COR-L47 (cell line): ENCODE measurements at regions not wholly inside any gene's neighbourhood (a gene's known extent, or its start where the extent isn't known, plus 50 kb on each side); places are given as distances from the start of the nearest gene placed in this dataset.

Experiments used
- DNase-seq: peaks from one replicate; lab custom pipeline; 2025; lab: John Stamatoyannopoulos, UW

DNA sequence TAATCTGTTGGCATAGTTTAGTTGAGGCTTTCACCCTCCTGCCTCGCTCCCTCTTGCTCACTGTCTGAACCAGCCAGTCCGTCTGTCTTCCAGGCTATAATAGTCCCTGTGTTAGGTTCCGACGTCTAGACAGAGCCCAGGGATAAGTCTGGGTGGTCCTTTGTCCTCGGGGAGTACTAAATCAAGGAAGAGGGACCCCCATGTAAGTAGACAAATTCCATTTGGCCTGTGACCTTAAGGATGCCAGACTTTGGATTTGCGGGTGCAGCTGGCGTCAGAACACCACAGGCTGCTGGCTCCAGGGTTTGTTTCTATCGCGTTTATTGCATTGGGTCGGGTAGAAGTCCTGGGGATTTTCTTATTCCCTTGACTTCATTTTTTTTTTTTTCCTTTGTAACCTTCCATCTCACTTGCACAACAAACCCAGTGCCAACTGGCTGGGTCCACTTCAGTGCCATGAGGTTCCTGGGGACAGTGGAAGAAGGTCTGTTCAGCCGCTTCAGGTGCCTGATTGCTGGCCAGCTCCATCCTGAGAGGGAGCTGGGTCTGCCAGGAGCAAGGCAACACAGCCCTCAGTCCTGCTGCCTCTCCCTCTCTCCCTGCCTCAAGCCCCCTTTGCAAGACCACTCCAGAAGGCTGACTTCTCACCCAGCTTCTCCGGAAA is 95.4 kb upstream of the KLHL25 start:
- no peak for DNase-seq

DNA sequence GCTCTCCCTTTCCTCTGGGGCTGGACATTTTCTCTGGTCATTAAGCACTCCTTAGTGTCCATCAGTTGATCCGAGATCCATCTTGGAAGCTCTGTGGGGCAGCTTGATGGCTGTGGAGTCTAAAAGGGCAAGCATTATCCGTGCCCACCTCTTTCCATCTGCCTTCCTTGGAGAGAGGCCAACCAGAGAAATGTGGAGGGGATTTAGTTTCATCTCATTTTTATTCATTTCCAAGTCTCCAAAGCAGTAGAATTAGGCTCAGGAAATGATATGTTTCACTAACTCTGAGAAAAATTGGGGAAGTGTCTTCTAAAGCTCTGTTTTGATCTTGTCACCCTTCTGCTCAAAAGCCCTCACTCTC is 95.9 kb upstream of the KLHL25 start:
- DNase-seq = no peak

DNA sequence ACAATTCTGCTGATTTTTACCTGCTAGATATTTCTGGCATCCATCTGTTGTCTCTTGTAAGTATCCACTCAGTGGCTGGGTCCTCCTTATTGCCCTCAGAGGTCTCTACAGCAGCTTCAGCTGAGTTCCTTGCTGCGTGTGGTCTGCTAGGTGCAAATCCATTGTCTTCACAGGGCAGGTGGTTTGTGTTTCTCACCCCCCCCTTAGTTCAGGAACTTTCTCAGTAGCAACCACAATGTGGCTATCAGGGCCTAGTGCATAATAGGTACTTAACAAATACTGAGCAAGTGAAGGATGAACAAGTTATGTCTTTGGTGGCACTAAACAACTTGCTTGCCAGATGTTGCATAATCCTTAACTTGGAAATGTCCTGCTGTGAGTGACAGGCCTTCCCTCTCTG is 96.7 kb upstream of the KLHL25 start:
- no peak for DNase-seq

DNA sequence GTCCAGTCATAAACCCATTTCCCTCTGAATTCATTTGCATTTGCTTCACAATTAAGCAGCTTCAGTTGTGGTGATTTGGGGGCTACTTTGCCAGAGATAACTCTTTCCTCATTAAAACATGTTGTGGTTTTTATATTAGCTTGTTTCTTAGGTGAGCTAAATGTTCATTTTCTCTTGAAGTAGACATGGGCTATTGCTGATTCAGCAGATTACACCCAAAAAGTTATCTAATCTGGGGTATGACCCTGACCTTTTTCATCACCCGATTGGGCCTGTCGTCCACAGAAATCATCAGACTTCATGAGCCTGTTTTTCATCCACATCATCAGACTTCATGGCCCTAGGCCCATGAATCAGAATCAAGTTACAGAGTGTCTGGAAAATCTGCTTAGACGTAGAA is 97.5 kb upstream of the KLHL25 start:
- DNase-seq = no peak

- no peak for DNase-seq
Observed at GRCh38 chr15:85897207-85897894, 102.6 kb upstream of the KLHL25 start.

- DNase-seq = no peak
Observed at GRCh38 chr15:85897895-85898717, 103.4 kb upstream of the KLHL25 start.

GRCh38 chr15:85899927-85900326 is 105.2 kb upstream of the KLHL25 start:
- no peak for DNase-seq

DNA sequence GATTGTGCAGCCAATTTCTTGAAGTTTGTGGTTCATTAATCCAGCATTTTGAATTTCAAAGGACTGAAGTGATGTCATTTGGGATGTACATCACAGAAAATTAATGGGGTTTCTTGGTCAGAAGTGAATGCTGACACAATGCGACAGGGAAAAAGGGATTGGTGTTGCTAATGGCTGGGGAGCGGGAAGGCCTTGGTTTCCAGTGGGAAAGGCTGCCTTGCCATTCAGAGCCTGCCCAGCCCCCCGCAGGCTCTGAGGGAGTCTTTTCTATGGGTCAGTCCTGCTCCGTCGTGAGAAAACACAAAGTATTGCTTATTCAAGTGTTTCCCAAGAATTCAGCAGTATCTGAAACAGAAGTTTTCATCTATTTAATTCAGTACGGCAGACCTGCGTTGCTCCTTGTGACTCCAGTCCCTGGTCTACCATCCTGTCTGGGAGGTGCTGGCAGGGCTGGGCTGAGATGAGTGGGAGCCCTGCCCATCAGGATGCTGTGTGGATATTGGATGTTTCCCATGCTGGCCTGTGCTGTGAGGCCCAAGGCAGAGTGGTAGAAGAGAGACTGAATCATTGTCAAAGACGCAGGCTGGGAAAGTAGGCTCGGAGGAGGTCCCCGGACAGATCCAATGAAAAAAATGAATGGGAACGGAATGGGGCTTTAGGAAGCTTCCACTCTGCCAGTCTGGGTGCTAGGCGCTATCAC is 111.2 kb upstream of the KLHL25 start:
- DNase-seq = no peak

DNA sequence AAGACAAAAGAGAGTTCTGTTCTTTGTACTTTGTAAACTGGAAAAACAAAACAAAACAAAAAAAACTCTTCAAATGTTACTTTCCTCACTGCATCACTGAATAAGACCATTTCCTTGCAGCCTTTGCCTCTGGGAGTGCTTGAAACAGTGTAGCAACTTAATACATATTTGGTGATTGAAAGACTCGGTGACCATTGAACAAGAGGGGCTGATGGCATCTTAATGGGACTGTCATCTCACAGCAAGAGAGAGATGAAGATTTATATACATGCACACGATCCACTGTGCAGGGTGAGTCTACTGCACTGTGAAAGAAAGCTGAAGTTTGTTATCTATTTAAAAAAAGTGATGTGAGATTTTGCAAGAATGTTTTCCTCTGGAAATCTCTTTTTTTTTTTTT is 111.9 kb upstream of the KLHL25 start:
- DNase-seq = no peak

GRCh38 chr15:85910834-85911233 is 116.1 kb upstream of the KLHL25 start:
- DNase-seq = no peak

- no peak for DNase-seq
Observed at GRCh38 chr15:85913461-85913860, 118.7 kb upstream of the KLHL25 start.

DNA sequence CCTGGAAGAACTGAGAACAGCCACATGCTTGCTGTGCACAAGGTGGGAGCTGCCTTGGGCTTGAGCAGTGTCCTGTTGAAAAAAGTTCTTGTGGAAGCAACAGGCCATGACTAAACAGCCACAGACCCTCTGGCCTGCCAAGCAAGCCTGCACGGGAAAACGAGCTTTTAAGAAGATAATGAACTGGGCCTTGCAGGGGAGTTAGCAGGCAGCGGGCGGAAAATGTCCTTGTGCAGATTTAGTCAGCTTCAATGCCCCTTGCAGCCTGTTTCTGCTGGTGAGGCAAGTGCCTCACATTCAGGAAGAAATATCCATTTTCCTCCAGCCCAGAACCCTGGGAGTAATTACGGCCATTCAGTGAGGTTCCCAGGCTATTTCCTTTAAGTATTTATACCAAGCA is 126.2 kb upstream of the KLHL25 start:
- no peak for DNase-seq

DNA sequence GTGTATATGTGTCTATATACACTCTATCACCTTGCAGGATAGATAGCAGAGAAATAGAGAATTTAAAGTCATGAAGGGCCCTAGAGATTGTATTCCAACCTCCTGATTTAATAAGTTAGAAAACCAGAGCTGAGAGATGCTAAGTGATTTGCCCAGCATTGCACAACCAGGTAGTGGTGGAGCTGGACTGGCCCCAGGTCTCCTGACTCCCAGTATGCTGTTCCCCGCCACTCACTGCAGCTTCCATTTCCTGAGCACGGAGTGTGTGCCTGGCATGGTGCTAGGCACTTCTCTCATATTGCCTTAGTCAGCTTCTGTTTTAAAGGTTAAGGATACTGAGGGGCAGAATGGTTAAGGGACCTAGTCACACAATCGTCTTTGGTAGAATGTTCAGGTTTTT is 129.4 kb upstream of the KLHL25 start:
- DNase-seq = no peak

DNA sequence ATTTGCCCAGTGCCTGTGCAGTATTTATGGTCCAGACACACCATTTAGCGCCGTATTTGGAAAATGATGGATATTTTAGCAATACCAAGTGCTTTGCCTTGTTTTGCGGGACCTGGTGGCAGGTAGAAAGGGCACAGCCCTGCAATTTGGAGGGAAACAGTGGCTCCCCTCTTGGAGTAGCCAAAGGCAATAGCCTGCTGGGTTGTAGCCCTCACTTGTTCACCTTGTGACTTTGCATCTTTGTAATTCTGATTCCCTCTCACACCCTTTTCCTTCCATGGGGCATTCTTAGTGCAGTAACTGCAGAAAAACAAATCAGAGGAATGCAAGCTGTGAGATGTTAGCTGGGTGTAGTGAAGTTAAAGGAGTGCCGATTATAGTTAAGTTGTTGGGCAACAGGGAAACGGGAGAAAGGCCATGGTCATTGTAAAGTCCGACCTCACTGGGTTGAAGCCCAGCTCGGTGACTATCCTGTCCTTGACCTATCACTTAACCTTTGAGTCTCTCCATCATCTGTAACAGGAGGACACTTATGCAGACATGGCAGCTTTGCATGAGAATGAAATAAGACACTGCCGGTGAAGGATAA is 131.0 kb upstream of the KLHL25 start:
- DNase-seq = no peak

GRCh38 chr15:85926834-85927233 is 132.1 kb upstream of the KLHL25 start:
- DNase-seq = no peak

DNA sequence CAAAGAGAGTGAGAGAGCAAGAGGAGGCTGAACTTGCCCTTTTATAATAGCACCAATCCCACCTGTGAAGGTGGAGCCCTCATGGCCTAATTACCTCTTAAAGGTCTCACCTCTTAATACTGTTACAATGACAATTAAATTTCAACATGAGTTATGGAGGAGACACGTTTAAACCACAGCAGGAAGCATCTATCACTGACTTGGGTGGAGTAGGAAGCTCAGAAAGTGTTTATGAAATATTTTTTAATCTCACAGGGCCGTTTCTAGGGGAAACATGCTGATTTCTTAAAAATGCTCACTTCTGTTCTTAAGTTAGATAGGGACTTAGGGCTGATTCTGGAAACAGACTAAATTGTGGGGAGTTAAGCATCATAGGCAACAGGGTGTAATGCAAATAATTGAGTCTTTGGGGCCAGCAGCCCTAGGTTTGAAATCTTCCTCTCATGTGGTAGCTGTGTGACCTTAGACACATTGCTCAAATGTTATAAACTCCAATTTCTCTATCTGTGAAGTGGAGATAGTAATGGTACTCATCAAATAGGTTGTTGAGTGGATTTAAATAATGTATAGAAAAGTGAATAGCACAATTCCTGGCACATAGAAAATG is 133.3 kb upstream of the KLHL25 start:
- no peak for DNase-seq

GRCh38 chr15:85929786-85930185 is 135.1 kb upstream of the KLHL25 start:
- DNase-seq = no peak

DNA sequence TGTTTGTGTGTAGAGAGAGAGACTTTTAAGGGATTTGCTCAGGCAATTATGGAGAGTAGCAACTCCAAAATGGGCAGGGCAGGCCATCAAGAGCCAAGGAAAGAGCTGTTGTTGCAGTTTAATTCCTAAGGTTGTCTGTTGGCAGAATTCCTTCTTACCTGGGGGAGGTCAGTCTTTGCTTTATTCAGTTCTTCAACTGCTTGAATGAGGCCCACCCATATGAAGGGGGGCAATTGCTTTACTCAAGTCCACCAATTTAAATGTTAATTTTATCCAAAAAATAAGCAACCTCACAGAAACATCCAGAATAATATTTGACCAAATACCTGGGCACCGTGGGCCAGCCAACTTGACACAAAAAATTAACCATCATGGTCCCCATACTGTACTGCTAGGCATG is 137.7 kb upstream of the KLHL25 start:
- no peak for DNase-seq

GRCh38 chr15:85934691-85935090 is 140.0 kb upstream of the KLHL25 start:
- no peak for DNase-seq

DNA sequence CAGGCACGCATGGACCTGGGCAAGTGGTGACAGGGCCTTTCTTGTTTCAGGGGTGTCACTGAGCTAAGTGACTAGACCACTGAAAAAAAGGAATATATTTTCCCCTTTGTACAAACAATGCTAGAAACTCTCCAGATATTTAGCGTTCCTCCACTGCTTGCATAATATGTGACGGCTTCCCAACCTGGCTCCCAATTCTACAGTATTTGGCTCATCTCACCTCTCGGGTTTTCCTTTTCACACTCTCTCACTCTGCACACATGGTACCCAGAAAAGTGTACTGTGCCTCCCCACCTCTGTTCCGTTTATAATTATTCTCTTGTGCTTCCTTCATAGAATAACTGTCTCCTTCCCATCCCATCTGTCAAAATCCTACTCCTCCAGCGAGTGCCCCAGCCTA is 140.5 kb upstream of the KLHL25 start:
- DNase-seq = no peak

- no peak for DNase-seq
Observed at GRCh38 chr15:85937661-85938060, 142.0 kb upstream of the AGBL1 start.
